Duodenal mucosa (tissue), 2 donors: ENCODE measurements at regions not wholly inside any gene's neighbourhood (a gene's known extent, or its start where the extent isn't known, plus 50 kb on each side); places are given as distances from the start of the nearest gene placed in this dataset.

ENCODE experiments used
- H3K27ac ChIP-seq: one replicate; pipeline ENCODE4 v1.7.0; 2013; ENCODE audit warnings: low read depth, low read length
- H3K27me3 ChIP-seq, 2 donors: one replicate each; pipeline ENCODE4 v1.7.0; 2013; ENCODE audit warnings: low read length in 2 of 2, control low read depth in 1 of 2; ENCODE audit not compliant: insufficient read depth in 2 of 2, control insufficient read depth in 1 of 2
- H3K36me3 ChIP-seq, 2 donors: one replicate each; pipeline ENCODE4 v1.7.0; 2013; ENCODE audit warnings: low read length in 2 of 2, control low read depth in 1 of 2; ENCODE audit not compliant: insufficient read depth in 2 of 2, control insufficient read depth in 1 of 2
- H3K4me1 ChIP-seq, 2 donors: one replicate each; pipeline ENCODE4 v1.7.0; 2013; ENCODE audit warnings: low read length in 2 of 2, control low read depth in 1 of 2; ENCODE audit not compliant: insufficient read depth in 2 of 2, control insufficient read depth in 1 of 2
- H3K4me3 ChIP-seq, 2 donors: one replicate each; pipeline ENCODE4 v1.7.0; 2013; ENCODE audit warnings: low read length in 2 of 2, low read depth in 1 of 2
- H3K9ac ChIP-seq, 2 donors: one replicate each; pipeline ENCODE4 v1.7.0; 2013; ENCODE audit warnings: low read length in 2 of 2, low read depth in 1 of 2
- H3K9me3 ChIP-seq, 2 donors: one replicate each; pipeline ENCODE4 v1.7.0; 2013; ENCODE audit warnings: low read length in 2 of 2, control low read depth in 1 of 2; ENCODE audit not compliant: control insufficient read depth in 1 of 2

DNA sequence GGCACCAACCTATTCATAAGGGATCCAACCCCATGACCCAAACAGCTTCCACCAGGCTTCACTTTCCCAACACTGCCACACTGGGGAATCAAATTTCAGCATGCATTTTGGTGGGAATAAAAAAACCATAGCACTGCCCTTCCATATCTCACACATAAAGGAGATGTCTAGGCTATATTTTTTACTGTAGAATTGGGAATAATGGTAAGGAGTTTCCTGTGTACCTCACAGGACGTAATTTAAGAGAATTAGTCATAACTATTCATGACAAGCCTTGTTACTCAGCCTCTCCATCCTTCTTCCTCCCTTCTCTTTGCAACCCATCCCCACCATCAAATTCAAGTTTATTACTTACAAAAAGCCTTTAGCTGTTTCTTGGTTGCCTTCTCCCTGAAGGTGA lies 352.1 kb downstream of the MLLT3 start:
- Histone ChIP-seq H3K27ac (no peak overlapping the region), H3K4me3 (no peak overlapping the region), H3K4me1 (no peaks in the 10 kb centered on the region), H3K9ac (no peak overlapping the region), H3K9me3 (no peaks in the 10 kb centered on the region), H3K27me3 (no peaks in the 10 kb centered on the region), H3K36me3 (no peaks in the 10 kb centered on the region)

DNA sequence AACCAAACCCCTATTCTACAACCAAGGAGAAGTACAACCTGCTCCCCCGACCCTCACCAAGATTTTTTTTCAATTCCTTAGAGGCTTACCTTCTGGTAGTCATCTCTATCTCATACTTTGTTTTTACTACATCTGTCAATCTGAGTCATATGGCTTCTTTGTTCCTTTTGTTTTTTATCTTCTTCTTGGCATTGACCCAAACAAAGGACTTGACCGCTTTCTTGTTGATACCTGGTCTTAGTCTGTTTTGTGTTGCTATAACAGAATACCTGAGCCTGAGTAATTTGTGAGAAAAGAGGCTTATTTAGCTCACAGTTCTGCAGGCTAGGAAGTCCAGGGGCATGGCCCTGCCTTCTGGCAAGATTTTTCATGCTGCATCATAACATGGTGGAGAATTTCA lies 352.7 kb downstream of the MLLT3 start:
- no peak overlapping the region for H3K9ac ChIP-seq
- no peaks in the 10 kb centered on the region for H3K36me3 ChIP-seq
- no peak overlapping the region for H3K4me3 ChIP-seq
- H3K4me1 ChIP-seq: no peaks in the 10 kb centered on the region
- no peaks in the 10 kb centered on the region for H3K9me3 ChIP-seq
- no peaks in the 10 kb centered on the region for H3K27me3 ChIP-seq
- no peak overlapping the region for H3K27ac ChIP-seq

DNA sequence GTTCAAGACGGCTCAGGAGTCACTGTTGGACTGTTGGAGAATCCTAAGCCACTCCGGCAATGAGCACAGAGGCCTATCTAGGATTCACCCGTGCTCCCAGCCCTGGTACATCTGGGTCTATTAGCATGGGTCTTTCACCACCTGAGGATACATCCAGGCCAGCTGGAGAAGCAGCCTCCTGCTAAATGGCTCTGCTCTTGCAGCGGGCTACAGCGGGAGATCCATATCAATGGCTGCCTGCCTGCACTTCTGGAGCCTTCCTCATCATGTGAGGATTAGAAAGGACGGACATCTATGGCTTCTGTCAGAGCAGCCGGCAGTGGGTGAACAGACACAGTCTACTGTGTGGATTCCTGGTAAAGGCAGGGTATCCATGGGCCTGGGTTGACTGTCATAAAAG lies 357.4 kb downstream of the MLLT3 start:
- Histone ChIP-seq H3K27me3 (no peaks in the 10 kb centered on the region), H3K9me3 (no peaks in the 10 kb centered on the region), H3K36me3 (no peaks in the 10 kb centered on the region), H3K4me1 (no peaks in the 10 kb centered on the region), H3K27ac (no peak overlapping the region), H3K9ac (no peak overlapping the region), H3K4me3 (no peak overlapping the region)

DNA sequence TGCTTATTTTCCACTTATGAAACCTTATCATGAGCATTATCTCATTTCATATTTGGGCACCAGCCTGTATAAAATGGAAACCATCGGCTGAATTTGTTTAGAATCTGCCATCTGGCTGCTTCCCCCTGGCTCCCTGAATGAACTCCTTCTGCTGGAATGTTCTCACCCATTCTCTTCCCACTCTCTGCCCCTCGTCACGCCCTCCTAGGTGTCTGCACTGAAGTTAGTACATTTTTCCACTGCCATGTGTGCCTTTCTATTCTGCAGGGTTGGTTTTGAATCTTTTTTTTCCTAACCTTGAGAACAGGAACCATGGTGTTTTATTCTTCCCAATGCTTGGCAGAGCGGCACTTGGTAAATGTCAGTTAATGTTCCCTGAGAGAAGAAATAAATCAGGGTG lies 359.7 kb downstream of the MLLT3 start:
- Histone ChIP-seq H3K9ac (no peak overlapping the region), H3K27ac (no peak overlapping the region), H3K36me3 (no peaks in the 10 kb centered on the region), H3K27me3 (no peaks in the 10 kb centered on the region), H3K4me1 (no peaks in the 10 kb centered on the region), H3K9me3 (no peaks in the 10 kb centered on the region), H3K4me3 (no peak overlapping the region)

DNA sequence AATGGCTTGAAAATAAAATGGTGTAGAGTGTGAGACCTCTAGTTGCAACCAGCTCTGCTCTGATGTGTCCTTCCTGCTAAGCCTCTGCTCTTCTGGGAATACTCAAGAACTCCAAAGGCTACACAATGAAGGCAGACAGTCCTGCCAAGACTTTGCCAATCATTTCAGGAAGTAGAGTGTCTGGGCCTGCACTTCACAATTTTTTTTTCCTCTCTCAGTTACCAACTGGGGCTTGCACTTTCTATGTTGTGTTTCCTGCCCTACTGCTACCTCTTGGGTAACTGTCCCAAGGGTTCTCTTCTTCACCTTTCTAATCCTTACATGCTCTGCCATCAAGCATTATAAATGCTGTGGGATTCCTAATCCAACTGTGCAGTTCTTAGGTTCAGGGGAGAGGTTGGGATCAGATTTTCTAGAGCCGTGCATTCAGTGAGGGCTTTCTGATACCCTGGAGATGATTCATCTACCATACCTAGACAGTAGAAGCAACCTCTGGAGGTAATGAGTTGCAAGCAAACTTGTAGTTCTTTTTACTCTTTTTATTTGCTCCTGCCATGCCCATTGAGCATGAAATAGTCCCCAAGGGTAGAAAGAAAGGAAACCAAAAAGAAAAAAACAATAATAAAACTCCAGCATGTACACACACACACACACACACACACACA lies 365.9 kb downstream of the MLLT3 start:
- no peaks in the 10 kb centered on the region for H3K4me1 ChIP-seq

DNA sequence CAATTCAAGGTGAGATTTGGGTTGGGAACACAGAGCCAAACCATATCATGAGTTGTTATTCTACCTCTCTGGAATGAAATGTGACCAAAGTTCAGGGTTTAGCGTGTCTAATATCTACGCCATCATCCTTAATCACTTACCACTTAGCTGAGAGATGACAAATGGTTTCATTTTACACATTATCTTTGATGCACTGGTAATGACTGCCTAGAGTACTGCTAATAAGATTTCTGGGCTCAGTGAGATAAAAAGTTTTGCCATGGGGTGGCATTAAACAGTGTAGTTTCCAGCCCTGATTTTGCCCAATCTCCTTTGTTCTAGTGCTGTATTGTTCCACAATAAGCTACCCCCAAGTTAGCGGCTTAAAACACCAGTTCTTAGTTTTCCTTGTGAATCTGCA lies 367.2 kb downstream of the MLLT3 start:
- no peaks in the 10 kb centered on the region for H3K36me3 ChIP-seq
- H3K9ac ChIP-seq: no peak overlapping the region
- H3K27me3 ChIP-seq: no peaks in the 10 kb centered on the region
- H3K4me1 ChIP-seq: no peaks in the 10 kb centered on the region
- no peak overlapping the region for H3K27ac ChIP-seq
- H3K9me3 ChIP-seq: no peaks in the 10 kb centered on the region
- H3K4me3 ChIP-seq: no peak overlapping the region

More for the DNA sequence above, 365.9 kb downstream of the MLLT3 start:
- no peak overlapping the region for H3K27ac ChIP-seq
- no peak overlapping the region for H3K4me3 ChIP-seq
- H3K9me3 ChIP-seq: no peaks in the 10 kb centered on the region
- no peaks in the 10 kb centered on the region for H3K27me3 ChIP-seq
- H3K36me3 ChIP-seq: no peaks in the 10 kb centered on the region
- no peak overlapping the region for H3K9ac ChIP-seq

DNA sequence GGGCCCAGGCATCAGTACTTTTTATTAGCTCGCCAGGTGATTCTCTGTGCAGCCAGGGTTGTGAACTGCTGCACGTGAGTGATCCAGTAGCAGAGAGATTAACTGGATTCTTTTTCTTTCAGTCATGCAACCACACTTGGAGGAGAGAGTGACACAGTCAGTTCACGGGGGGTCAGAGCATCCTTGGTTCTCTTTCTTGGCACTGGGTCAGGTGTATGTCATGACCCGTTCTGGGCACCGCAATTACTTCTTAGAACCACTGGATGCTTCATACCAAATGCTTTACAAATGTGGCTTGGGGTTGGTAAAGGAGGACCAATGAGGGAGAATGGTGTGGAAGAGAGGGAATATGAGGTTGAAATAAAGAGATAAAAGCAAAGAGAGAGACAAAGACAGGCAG lies 368.7 kb downstream of the MLLT3 start:
- Histone ChIP-seq H3K36me3 (no peaks in the 10 kb centered on the region), H3K27me3 (no peaks in the 10 kb centered on the region), H3K4me3 (no peak overlapping the region), H3K27ac (no peak overlapping the region), H3K4me1 (no peaks in the 10 kb centered on the region), H3K9me3 (no peaks in the 10 kb centered on the region), H3K9ac (no peak overlapping the region)

DNA sequence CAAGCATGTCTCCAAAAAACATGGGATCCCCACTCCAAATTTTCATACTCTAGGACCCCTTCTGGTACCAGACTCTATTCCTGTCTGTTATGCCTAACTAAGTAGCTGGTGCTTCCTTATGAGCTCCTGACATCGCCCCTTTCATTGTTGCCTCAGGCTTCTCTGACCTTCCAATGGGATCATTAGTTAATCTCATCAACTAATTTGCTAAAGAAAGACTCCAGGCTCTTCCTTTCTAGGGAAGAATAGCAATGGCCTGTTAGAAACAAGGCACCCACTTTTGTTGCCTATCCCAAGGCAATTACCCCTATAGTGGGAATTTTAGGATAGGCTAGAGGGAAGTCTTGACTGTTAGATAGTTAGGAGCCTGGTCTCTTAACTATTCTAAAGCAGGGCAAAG lies 369.5 kb downstream of the MLLT3 start:
- Histone ChIP-seq H3K9me3 (no peaks in the 10 kb centered on the region), H3K36me3 (no peaks in the 10 kb centered on the region), H3K4me1 (no peaks in the 10 kb centered on the region), H3K27me3 (no peaks in the 10 kb centered on the region), H3K27ac (no peak overlapping the region), H3K9ac (no peak overlapping the region), H3K4me3 (no peak overlapping the region)

DNA sequence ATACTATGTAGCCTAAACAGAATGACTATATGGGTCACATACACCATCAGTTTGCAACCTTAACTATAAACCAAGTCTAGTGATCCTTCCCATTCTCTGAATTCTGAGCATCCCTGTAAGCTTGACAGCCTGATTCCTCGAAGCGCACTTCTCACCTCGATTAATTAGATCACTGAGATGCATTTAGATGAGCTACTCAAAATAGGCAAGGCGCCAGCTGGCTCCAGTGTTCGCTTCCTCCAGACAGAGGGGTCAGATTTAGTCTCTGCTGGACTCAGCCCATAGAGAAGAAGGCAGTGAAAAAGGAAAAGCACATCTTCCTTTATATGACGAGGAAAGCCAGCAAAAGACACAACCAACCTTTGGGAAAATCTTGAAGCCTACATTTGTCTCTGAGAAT lies 371.5 kb downstream of the MLLT3 start:
- no peaks in the 10 kb centered on the region for H3K36me3 ChIP-seq
- no peak overlapping the region for H3K9ac ChIP-seq
- H3K27me3 ChIP-seq: no peaks in the 10 kb centered on the region
- H3K4me3 ChIP-seq: no peak overlapping the region
- H3K27ac ChIP-seq: no peak overlapping the region
- no peaks in the 10 kb centered on the region for H3K9me3 ChIP-seq
- H3K4me1 ChIP-seq: no peaks in the 10 kb centered on the region

DNA sequence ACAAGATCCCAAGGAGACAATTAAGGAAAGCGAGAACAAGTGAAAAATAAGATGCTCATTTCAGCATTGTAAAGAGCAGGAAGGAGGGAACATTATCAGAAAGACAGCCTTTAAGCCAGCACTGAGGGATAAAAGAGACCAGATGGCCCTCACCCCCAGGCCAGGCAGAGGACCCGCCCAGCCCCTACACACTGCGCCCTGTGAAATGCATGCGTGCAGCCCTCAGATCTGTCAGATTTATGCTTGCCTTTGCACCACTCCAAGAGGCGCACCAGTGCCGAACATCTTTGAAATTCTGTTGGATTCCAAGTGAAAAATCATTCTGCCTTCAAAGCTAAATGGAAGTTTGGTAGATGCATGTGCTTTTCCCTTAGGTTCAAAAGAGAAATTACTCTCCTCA lies 378.0 kb downstream of the MLLT3 start:
- H3K9me3 ChIP-seq: no peaks in the 10 kb centered on the region
- H3K27me3 ChIP-seq: no peaks in the 10 kb centered on the region
- no peaks in the 10 kb centered on the region for H3K4me1 ChIP-seq
- H3K27ac ChIP-seq: no peak overlapping the region
- no peak overlapping the region for H3K4me3 ChIP-seq
- no peak overlapping the region for H3K9ac ChIP-seq
- H3K36me3 ChIP-seq: no peaks in the 10 kb centered on the region

DNA sequence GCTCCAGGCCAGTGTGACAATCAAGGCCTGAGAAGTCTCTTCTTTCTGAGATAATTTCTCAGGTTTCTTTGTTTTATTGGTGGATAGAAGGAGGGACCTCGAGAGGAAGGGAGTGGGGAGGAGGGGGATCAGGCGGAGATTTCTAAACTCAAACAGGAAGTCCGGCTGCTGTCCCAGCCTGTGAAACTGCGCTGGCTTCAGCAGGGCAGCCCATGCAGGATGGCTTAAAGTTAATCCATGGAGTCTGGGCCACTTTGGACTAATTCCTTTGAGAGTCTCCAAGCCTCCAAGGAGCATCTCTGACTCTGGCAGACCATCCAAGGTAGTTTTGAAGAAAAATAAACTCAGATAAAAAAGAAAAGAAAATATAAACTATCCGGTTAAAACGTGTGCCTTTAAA lies 378.5 kb downstream of the MLLT3 start:
- Histone ChIP-seq H3K4me1 (no peaks in the 10 kb centered on the region), H3K4me3 (no peak overlapping the region), H3K27me3 (no peaks in the 10 kb centered on the region), H3K9ac (no peak overlapping the region), H3K36me3 (no peaks in the 10 kb centered on the region), H3K9me3 (no peaks in the 10 kb centered on the region), H3K27ac (no peak overlapping the region)
